ENCODE measurements at regions not wholly inside any gene's neighbourhood (a gene's known extent, or its start where the extent isn't known, plus 50 kb on each side); places are given as distances from the start of the nearest gene placed in this dataset.

DNA sequence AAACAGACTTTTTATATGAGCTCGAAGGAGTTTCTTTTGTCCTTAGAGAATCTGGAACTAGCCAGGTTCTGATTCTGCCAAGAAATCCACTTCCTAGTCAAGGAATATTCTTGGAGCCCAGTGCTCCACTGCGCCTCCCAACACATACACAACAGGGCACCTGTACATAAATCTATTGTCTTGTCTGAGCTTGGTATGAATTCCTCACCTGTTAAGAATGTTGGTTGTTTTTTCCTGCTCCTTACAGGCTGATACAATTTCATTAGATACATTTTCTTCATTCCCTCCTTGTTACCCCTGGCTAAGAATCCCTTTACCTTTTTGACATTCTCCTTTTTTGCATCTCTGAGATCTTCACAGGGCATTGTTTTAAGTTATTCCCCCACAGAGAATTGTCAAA is 56.0 kb upstream of the FZD7 start:
- TF ChIP-seq CTCF (IDR thresholded peaks at IDR 0.05; ENCODE audit: extremely low read depth in 1 of 2, insufficient read depth in 1 of 2, low read depth in 1 of 2, low read length in 2 of 2) (no peak), POLR2A (IDR thresholded peaks at IDR 0.05; ENCODE audit: low read depth, low read length) (no peak), FOS (IDR thresholded peaks at IDR 0.05; ENCODE audit: borderline replicate concordance, insufficient read depth, low read length) (no peak), MAX (IDR thresholded peaks at IDR 0.05; ENCODE audit: insufficient read depth, insufficient read length) (no peak), POLR2AphosphoS5 (IDR thresholded peaks at IDR 0.05; ENCODE audit: insufficient read depth, low read depth, low read length) (no peak), EZH2 (IDR thresholded peaks at IDR 0.05; ENCODE audit: borderline replicate concordance, low read depth, low read length, severe bottlenecking) (no peak), JUN (IDR thresholded peaks at IDR 0.05; ENCODE audit: borderline replicate concordance, insufficient read depth, insufficient read length, low read depth) (no peak)

Data from endothelial cell of umbilical vein (primary cell).